ENCODE measurements at regions not wholly inside any gene's neighbourhood (a gene's known extent, or its start where the extent isn't known, plus 50 kb on each side); places are given as distances from the start of the nearest gene placed in this dataset.

- no peak for DNase-seq (ENCODE audit: low read depth in 2 of 2)
These were observed 61.7 kb upstream of the PSD2 start for GRCh38 chr5:139733698-139734538.

GRCh38 chr5:139734539-139734916 lies 61.1 kb upstream of the PSD2 start:
- DNase-seq (ENCODE audit: low read depth in 2 of 2) = no peak

- DNase-seq (ENCODE audit: low read depth in 2 of 2) = no peak
These were observed 57.1 kb upstream of the PSD2 start for GRCh38 chr5:139738193-139739149.

GRCh38 chr5:139739150-139739974 lies 56.2 kb upstream of the PSD2 start:
- no peak for DNase-seq (ENCODE audit: low read depth in 2 of 2)

GRCh38 chr5:139740138-139740991 lies 55.2 kb upstream of the PSD2 start:
- DNase-seq (ENCODE audit: low read depth in 2 of 2) = no peak

- DNase-seq (ENCODE audit: low read depth in 2 of 2) = no peak
These were observed 54.5 kb upstream of the PSD2 start for GRCh38 chr5:139740992-139741672.

GRCh38 chr5:139741823-139742172 lies 53.8 kb upstream of the PSD2 start:
- no peak for DNase-seq (ENCODE audit: low read depth in 2 of 2)

GRCh38 chr5:139742173-139742903 lies 53.3 kb upstream of the PSD2 start:
- DNase-seq (ENCODE audit: low read depth in 2 of 2) = no peak

GRCh38 chr5:139743001-139743771 lies 52.4 kb upstream of the PSD2 start:
- no peak for DNase-seq (ENCODE audit: low read depth in 2 of 2)

- no peak for DNase-seq (ENCODE audit: low read depth in 2 of 2)
These were observed 51.8 kb upstream of the PSD2 start for GRCh38 chr5:139743804-139744203.

- no peak for DNase-seq (ENCODE audit: low read depth in 2 of 2)
These were observed 51.0 kb upstream of the PSD2 start for GRCh38 chr5:139744471-139745131.

GRCh38 chr5:139745132-139745799 lies 50.3 kb upstream of the PSD2 start:
- no peak for DNase-seq (ENCODE audit: low read depth in 2 of 2)

- DNase-seq (ENCODE audit: low read depth in 2 of 2) = peak; percentile 20 to 24
These were observed 49.6 kb upstream of the PSD2 start for GRCh38 chr5:139745800-139746690.

Measured in stimulated activated CD8-positive, alpha-beta memory T cell treated with anti-CD3 and anti-CD28 coated beads, Interleukin-2, amount 100 ng/mL, for 1 hour (primary cell).